ENCODE measurements at regions not wholly inside any gene's neighbourhood (a gene's known extent, or its start where the extent isn't known, plus 50 kb on each side); places are given as distances from the start of the nearest gene placed in this dataset.
"Not testable (repeated sequence)": the region's sequence is repeated elsewhere in the genome, so short reads cannot be mapped to it uniquely, and the experiment has no call there.

DNA sequence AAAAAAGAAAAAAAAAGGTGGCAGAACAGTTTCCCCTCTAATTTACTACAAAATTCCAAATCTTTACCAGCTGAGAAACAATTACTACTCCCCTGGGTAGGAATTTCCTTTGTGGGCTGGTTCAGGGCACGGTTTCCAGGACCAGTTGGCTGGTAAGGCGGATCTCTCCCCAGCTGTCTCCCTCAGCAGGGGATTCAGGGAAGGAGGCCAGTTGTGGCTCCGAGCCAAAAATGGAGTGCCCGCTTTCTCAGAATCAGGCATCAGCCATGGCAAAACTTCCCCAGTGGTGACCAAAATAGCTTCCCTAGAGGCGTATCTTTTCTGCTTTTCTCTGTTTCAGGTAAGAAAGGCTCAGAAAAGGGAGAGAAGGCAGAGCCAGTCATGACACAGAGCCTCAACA lies 91.2 kb downstream of the ZNF22 start:
- TF ChIP-seq, protein P1, sequence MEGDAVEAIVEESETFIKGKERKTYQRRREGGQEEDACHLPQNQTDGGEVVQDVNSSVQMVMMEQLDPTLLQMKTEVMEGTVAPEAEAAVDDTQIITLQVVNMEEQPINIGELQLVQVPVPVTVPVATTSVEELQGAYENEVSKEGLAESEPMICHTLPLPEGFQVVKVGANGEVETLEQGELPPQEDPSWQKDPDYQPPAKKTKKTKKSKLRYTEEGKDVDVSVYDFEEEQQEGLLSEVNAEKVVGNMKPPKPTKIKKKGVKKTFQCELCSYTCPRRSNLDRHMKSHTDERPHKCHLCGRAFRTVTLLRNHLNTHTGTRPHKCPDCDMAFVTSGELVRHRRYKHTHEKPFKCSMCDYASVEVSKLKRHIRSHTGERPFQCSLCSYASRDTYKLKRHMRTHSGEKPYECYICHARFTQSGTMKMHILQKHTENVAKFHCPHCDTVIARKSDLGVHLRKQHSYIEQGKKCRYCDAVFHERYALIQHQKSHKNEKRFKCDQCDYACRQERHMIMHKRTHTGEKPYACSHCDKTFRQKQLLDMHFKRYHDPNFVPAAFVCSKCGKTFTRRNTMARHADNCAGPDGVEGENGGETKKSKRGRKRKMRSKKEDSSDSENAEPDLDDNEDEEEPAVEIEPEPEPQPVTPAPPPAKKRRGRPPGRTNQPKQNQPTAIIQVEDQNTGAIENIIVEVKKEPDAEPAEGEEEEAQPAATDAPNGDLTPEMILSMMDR (IDR thresholded peaks at IDR 0.05; ENCODE audit: insufficient read depth, low read length): no peak
- no peak for DNase-seq (ENCODE audit: low read depth)
- H3K4me3 ChIP-seq (ENCODE audit: low read depth, low read length): no peak overlapping the region

DNA sequence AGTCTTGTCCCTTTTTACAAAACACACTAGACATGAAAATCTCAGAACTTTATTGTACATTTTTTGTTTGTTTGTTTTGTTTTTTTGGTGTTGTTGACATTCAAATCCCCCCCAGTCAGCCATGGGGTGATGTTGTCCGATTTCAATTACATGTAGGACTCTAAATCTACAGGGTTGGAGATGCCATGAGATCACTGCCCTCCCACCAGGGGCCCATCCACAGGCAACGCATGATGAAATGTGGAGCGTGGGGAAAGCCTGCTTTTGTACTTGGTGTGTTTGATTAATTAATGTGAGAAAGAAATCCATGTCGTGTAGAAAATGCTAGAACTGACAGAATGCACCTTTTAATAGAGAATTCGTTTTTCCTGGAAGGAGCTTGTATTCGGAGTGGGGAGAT lies 93.2 kb downstream of the ZNF22 start:
- DNase-seq (ENCODE audit: low read depth): no peak
- TF ChIP-seq, protein P1 (IDR thresholded peaks at IDR 0.05; ENCODE audit: insufficient read depth, low read length): no peak
- no peak overlapping the region for H3K4me3 ChIP-seq (ENCODE audit: low read depth, low read length)

DNA sequence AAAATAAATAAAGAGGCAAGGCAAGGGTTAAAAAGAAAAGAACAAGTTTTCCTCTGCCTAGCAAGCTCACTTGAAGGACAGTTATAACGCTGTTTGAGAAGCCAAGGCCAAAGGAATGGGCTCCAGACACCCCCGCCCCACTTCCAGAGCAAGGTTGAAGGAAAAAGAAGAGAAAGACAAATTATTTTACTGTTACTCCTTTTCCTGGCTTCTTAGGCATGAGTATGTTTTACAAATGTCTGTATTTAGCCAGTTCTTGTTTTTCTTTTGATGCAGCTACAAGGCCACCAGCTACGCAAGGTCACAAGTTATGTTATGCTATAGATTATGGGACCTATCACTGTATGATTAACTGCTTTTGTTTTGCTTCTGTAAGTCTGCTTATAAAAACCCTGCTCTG lies 94.6 kb downstream of the ZNF22 start:
- DNase-seq (ENCODE audit: low read depth): no peak
- TF ChIP-seq, protein P1 (IDR thresholded peaks at IDR 0.05; ENCODE audit: insufficient read depth, low read length): no peak
- no peak overlapping the region for H3K4me3 ChIP-seq (ENCODE audit: low read depth, low read length)

DNA sequence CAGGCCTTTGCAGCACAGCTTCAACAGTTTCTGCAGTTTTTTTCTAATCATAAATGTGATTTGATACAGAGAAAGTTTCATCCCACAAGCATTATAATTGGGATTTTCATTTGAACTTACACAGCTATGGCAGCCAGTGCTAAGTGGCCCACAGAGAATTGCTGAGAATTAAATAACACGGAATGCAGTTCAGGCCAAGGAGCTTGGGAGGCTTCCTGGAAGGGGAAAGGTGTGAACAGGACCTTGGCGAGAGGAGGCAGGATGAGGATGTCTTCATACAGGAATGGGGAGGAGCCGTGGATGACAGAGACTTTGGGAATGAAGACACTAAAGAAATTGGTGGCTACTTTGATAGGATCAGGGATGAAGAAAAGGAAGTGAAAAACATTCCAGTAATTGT lies 95.3 kb downstream of the ZNF22 start:
- no peak overlapping the region for H3K4me3 ChIP-seq (ENCODE audit: low read depth, low read length)
- TF ChIP-seq, protein P1 (IDR thresholded peaks at IDR 0.05; ENCODE audit: insufficient read depth, low read length): no peak
- DNase-seq (ENCODE audit: low read depth): no peak

DNA sequence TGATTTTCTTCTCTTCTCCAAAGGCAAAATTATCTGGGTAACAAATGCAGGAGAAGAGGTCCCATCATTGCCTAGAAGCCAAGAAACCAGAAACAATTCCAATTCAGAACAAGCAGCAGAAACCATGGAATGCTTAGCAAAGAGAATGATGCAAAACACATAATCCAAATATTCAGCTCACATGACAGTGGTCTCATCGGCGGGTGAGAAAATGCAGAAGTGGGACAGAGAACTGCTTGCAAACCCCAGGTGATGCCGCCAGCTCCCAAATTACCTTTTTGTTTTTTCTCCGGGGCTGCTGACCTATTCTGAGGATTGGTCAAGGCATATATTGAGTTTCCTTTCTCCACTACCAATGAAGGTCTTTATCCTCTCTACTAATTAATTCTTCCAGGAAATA lies 99.7 kb downstream of the ZNF22 start:
- DNase-seq (ENCODE audit: low read depth): no peak
- TF ChIP-seq, protein P1 (IDR thresholded peaks at IDR 0.05; ENCODE audit: insufficient read depth, low read length): no peak

DNA sequence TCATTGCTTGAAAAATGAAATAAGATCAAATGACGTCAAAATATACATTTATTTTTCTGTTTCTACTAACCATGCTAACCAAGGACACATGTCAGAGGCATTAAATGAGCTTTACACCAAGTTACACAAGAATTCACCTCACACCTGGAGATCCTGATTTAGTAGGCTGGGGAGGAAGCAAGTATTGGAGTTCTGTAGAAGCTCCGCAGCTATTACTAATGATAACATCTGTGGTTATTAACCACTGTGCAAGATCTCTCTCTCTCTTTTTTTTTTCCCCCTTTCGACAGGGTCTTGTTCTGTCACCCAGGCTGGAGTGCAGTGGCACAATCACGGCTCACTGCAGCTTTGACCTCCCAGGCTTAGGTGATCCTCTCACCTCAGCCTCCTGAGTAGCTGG lies 104.0 kb downstream of the ZNF22 start:
- TF ChIP-seq, protein P1 (IDR thresholded peaks at IDR 0.05; ENCODE audit: insufficient read depth, low read length): no peak
- no peak for DNase-seq (ENCODE audit: low read depth)
- H3K4me3 ChIP-seq (ENCODE audit: low read depth, low read length): no peak overlapping the region

More for the DNA sequence above, 99.7 kb downstream of the ZNF22 start:
- no peak overlapping the region for H3K4me3 ChIP-seq (ENCODE audit: low read depth, low read length)

DNA sequence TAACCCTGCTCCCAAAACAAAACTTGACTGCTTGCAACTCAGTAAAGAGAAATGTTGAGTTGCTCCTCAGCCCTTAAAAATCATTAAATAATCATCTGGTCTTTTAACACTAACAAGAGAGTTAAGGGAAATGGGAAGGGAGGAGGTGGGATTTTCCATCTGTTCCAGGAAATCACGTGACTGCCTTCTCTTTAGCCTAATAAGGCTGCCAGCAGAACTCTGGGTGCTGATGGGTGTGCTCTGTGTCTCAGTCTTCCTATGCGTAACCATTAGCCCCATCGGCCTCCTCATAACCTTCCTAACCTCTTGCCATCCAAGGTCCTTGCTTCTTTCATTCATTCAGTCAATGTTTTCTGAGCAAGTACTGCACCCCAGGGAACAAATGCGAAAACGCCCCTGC lies 104.6 kb downstream of the ZNF22 start:
- DNase-seq (ENCODE audit: low read depth); H3K4me3 ChIP-seq (ENCODE audit: low read depth, low read length): not testable (repeated sequence)
